Spleen (tissue), 7 donors: ENCODE measurements at regions not wholly inside any gene's neighbourhood (a gene's known extent, or its start where the extent isn't known, plus 50 kb on each side); places are given as distances from the start of the nearest gene placed in this dataset.

Experiments used
- CTCF ChIP-seq, 11 experiments: fragments of 200-600 bp in 7 of 11; fragments of 450-650 bp in 4 of 11; sonication (generic) in 4 of 11; IDR thresholded peaks in 8 of 11; conservative IDR thresholded peaks in 3 of 11; 1 replicate in 7 of 11; 2 replicates in 4 of 11; pipeline versions ENCODE4 v1.4.0 to v1.8.0; 2016 to 2021; ENCODE audit warnings: antibody characterized with exemption in 11 of 11, inconsistent platforms in 4 of 11, mild to moderate bottlenecking in 1 of 11
- POLR2AphosphoS5 ChIP-seq, 3 donors: sonication (generic); formaldehyde crosslinking; IDR thresholded peaks; one replicate each; pipeline ENCODE4 v1.5.1; 2017; ENCODE audit warnings: antibody characterized with exemption in 3 of 3
- donor health status: DM: no; HTN: no; CAD: no; lungs with moderate emphysema.
- donor health status: DM: no; HTN: no; CAD: no.
- donor health status: DM: no; HTN: no; CAD: no.

GRCh38 chr20:40628877-40629276 is 60.2 kb downstream of the MAFB start:
- TF ChIP-seq POLR2AphosphoS5 (IDR thresholded peaks at IDR 0.05) = no peak
- TF ChIP-seq CTCF (IDR thresholded peaks at IDR 0.05 in 8 of 11, conservative IDR thresholded peaks at IDR 0.05 in 3 of 11) = no peak
